Mucosa of rectum (tissue), 2 donors: ENCODE measurements at regions not wholly inside any gene's neighbourhood (a gene's known extent, or its start where the extent isn't known, plus 50 kb on each side); places are given as distances from the start of the nearest gene placed in this dataset.

Experiments used
- H3K27ac ChIP-seq, 2 donors: one replicate each; pipeline ENCODE4 v1.7.0; 2013; ENCODE audit warnings: inconsistent platforms in 2 of 2, low read depth in 2 of 2, low read length in 2 of 2
- H3K27me3 ChIP-seq, 2 donors: one replicate each; pipeline ENCODE4 v1.7.0; 2013; ENCODE audit warnings: low read length in 2 of 2; ENCODE audit not compliant: control insufficient read depth in 2 of 2, insufficient read depth in 2 of 2
- H3K36me3 ChIP-seq, 2 donors: one replicate each; pipeline ENCODE4 v1.7.0; 2013; ENCODE audit warnings: low read length in 2 of 2; ENCODE audit not compliant: control insufficient read depth in 2 of 2, insufficient read depth in 2 of 2
- H3K4me1 ChIP-seq, 2 donors: one replicate each; pipeline ENCODE4 v1.7.0; 2013; ENCODE audit warnings: low read length in 2 of 2, mild to moderate bottlenecking in 1 of 2; ENCODE audit not compliant: control insufficient read depth in 2 of 2, insufficient read depth in 2 of 2
- H3K4me3 ChIP-seq, 2 donors: one replicate each; pipeline ENCODE4 v1.7.0; 2013; ENCODE audit warnings: low read length in 2 of 2
- H3K9ac ChIP-seq, 2 donors: one replicate each; pipeline ENCODE4 v1.7.0; 2013; ENCODE audit warnings: low read length in 2 of 2, low read depth in 1 of 2, mild to moderate bottlenecking in 1 of 2
- H3K9me3 ChIP-seq, 2 donors: one replicate each; pipeline ENCODE4 v1.7.0; 2013; ENCODE audit warnings: low read length in 2 of 2; ENCODE audit not compliant: control insufficient read depth in 2 of 2
- donor health status: healthy.
- donor health status: Normal muscosa, but diverticular disease.

GRCh38 chr4:62222121-62222520 lies 1022.0 kb downstream of the ADGRL3 start:
- no peaks in the 10 kb centered on the region for H3K36me3 ChIP-seq
- no peaks in the 10 kb centered on the region for H3K4me1 ChIP-seq
- H3K4me3 ChIP-seq, result no peak overlapping the region
- H3K27ac ChIP-seq, result no peak overlapping the region
- H3K27me3 ChIP-seq, result no peaks in the 10 kb centered on the region
- H3K9me3 ChIP-seq, result no peaks in the 10 kb centered on the region
- no peak overlapping the region for H3K9ac ChIP-seq

DNA sequence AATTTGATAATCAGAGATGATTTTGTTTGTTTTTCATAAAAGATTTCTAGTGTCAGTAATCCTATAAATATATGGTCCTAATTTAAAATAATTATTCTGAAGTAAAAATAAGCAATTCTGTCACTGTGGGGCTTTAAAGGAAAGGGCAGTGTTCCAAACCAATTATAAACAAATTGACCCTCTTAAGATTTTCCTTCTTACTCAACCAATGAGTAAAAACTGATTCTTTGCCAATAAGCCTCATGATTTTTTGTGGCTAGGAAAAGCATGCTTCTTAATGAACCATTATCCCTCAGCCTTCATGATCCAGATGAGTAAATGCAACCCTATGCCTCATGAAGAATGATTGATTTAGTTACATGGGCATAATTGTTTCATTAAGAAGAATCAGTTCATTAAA lies 1010.4 kb downstream of the ADGRL3 start:
- Histone ChIP-seq H3K4me3 (no peak overlapping the region), H3K27me3 (no peaks in the 10 kb centered on the region), H3K36me3 (no peaks in the 10 kb centered on the region)

GRCh38 chr4:62209757-62210485 lies 1009.8 kb downstream of the ADGRL3 start:
- Histone ChIP-seq H3K36me3 (no peaks in the 10 kb centered on the region), H3K4me1 (no peaks in the 10 kb centered on the region), H3K9me3 (no peaks in the 10 kb centered on the region), H3K9ac (no peak overlapping the region), H3K27me3 (no peaks in the 10 kb centered on the region), H3K4me3 (no peak overlapping the region), H3K27ac (no peak overlapping the region)

More for the DNA sequence above, 1010.4 kb downstream of the ADGRL3 start:
- Histone ChIP-seq H3K27ac (no peak overlapping the region), H3K9me3 (no peaks in the 10 kb centered on the region), H3K9ac (no peak overlapping the region), H3K4me1 (no peaks in the 10 kb centered on the region)

DNA sequence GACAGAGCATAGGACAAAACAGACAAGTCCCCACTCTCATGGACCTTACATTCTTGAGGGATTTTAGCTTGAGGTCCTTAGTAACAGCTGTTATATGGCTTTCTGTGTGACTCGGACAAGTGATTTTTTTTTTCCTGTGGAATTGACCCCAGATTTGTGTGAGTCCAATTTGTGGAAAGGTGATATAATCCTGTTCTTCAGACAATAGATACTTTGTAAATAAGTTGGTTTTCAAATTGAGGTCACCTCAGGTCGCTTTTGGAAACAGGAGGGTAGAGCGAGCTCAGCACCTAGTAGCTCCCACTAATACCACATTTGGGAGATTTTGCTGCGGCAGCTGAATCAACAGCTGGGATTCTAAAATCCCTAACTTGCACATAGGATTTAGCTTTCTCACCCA lies 1008.8 kb downstream of the ADGRL3 start:
- no peaks in the 10 kb centered on the region for H3K27me3 ChIP-seq
- H3K36me3 ChIP-seq, result no peaks in the 10 kb centered on the region

GRCh38 chr4:62204136-62204535 lies 1004.0 kb downstream of the ADGRL3 start:
- Histone ChIP-seq H3K27me3 (no peaks in the 10 kb centered on the region), H3K27ac (no peak overlapping the region), H3K9me3 (no peaks in the 10 kb centered on the region), H3K4me1 (no peaks in the 10 kb centered on the region), H3K4me3 (no peak overlapping the region), H3K36me3 (no peaks in the 10 kb centered on the region), H3K9ac (no peak overlapping the region)

More for the DNA sequence above, 1008.8 kb downstream of the ADGRL3 start:
- Histone ChIP-seq H3K4me1 (no peaks in the 10 kb centered on the region), H3K27ac (no peak overlapping the region), H3K9me3 (no peaks in the 10 kb centered on the region), H3K9ac (no peak overlapping the region), H3K4me3 (no peak overlapping the region)

DNA sequence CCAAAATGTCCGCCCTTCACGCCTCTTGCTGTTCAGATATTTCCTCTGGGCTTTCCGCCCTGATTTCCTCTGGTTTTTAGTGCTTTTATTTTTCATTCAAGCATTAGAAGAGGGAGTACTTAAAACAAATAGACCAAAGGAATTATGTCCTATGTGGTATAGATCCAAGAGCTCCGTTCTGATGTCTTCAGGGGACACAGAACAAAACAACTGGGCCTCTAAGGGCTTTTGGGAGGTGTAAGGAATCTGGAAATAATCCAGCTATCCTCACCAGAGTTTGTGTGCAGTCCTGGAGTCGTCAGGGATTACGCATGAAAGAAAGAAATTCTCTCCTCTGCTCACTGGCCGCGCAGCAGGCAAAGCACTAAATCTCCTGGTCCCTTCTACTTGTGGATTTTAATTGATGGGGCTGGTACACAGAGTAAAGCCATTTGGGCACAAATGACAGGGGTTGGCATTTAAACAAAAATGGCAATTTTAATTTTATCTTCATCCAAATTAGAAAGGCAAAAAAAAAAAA lies 999.2 kb downstream of the ADGRL3 start:
- Histone ChIP-seq H3K27ac (no peak overlapping the region), H3K4me1 (no peaks in the 10 kb centered on the region), H3K9ac (no peak overlapping the region), H3K36me3 (no peaks in the 10 kb centered on the region), H3K27me3 (no peaks in the 10 kb centered on the region), H3K9me3 (no peaks in the 10 kb centered on the region), H3K4me3 (no peak overlapping the region)

DNA sequence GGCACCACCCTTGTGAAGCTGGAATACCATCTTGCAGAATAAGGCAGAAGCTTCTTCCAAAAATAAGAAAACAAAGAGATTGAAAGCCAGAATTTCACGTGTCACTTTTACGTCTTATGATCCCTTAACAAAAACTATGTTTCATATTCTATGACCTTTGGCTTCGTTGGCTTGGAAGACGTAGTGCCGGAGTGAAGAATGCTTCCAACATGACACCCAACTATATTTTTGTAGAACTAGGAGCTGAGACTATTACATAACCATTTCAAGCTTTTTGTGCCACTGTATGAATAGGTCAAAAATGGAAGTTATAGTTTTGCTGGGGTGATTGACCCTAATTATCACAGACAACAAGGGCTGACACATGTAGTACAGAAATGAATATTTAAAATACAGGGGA lies 996.2 kb downstream of the ADGRL3 start:
- Histone ChIP-seq H3K9ac (no peak overlapping the region), H3K36me3 (no peaks in the 10 kb centered on the region), H3K4me1 (no peaks in the 10 kb centered on the region), H3K4me3 (no peak overlapping the region), H3K9me3 (no peaks in the 10 kb centered on the region), H3K27me3 (no peaks in the 10 kb centered on the region), H3K27ac (no peak overlapping the region)

DNA sequence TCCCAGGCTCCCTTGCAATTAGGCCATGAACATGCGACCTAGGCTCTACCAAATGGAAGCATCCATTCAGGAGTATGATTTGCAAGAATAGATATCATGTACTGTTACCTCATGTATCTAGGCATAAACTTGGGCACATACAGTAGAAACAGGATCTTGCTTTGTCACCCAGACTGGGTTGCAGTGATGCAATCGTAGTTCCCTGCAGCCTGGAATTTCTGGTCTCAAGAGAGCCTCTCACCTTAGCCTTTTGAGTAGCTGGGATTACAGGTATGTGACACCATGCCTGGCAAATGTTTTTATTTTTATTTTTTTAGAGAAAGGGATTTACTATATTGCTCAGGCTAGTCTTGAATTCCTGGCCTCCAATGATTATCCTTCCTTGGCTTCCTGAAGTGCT lies 994.2 kb downstream of the ADGRL3 start:
- H3K9me3 ChIP-seq, result no peaks in the 10 kb centered on the region

GRCh38 chr4:62193761-62194160 lies 993.6 kb downstream of the ADGRL3 start:
- no peaks in the 10 kb centered on the region for H3K27me3 ChIP-seq

More for the DNA sequence above, 994.2 kb downstream of the ADGRL3 start:
- no peak overlapping the region for H3K9ac ChIP-seq
- H3K27me3 ChIP-seq, result no peaks in the 10 kb centered on the region
- H3K36me3 ChIP-seq, result no peaks in the 10 kb centered on the region
- no peaks in the 10 kb centered on the region for H3K4me1 ChIP-seq
- H3K27ac ChIP-seq, result no peak overlapping the region
- no peak overlapping the region for H3K4me3 ChIP-seq

GRCh38 chr4:62191451-62192240 lies 991.5 kb downstream of the ADGRL3 start:
- H3K36me3 ChIP-seq, result no peaks in the 10 kb centered on the region
- no peak overlapping the region for H3K4me3 ChIP-seq
- H3K27ac ChIP-seq, result no peak overlapping the region
- no peaks in the 10 kb centered on the region for H3K9me3 ChIP-seq
- no peak overlapping the region for H3K9ac ChIP-seq
- H3K27me3 ChIP-seq, result no peaks in the 10 kb centered on the region
- no peaks in the 10 kb centered on the region for H3K4me1 ChIP-seq

More at GRCh38 chr4:62193761-62194160, 993.6 kb downstream of the ADGRL3 start:
- no peaks in the 10 kb centered on the region for H3K4me1 ChIP-seq
- H3K27ac ChIP-seq, result no peak overlapping the region
- H3K9ac ChIP-seq, result no peak overlapping the region
- no peaks in the 10 kb centered on the region for H3K36me3 ChIP-seq
- H3K9me3 ChIP-seq, result no peaks in the 10 kb centered on the region
- H3K4me3 ChIP-seq, result no peak overlapping the region
